HG03103 (cell line): ENCODE measurements at regions not wholly inside any gene's neighbourhood (a gene's known extent, or its start where the extent isn't known, plus 50 kb on each side); places are given as distances from the start of the nearest gene placed in this dataset.

Experiments used
- ATAC-seq: cut with Tn5 transposase; IDR thresholded peaks from one replicate; pipeline ENCODE4 v1.9.1; 2021; ENCODE audit warnings: low read depth; ENCODE audit not compliant: unreplicated experiment

DNA sequence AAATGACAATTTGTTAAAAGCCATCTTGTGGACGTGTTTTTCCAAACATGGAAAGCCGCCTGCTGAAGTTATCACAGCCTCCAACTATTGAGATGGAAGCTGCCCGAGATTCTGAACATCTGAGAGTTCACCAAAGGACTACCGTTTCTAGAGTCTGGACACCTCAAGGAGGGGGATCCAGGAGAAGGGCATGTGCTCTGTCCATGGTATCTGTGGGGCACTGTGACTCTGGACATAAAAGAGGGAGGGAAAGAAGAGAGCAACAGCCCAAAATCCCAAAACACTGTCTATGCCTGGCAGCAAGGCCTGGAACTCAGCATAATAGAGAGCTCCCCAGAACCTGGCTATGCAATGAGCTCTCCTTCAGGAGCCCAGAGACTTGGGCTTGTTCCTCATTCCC is 319.9 kb downstream of the EN1 start:
- no peak for ATAC-seq

GRCh38 chr2:118525346-118525745 is 322.1 kb downstream of the EN1 start:
- no peak for ATAC-seq

DNA sequence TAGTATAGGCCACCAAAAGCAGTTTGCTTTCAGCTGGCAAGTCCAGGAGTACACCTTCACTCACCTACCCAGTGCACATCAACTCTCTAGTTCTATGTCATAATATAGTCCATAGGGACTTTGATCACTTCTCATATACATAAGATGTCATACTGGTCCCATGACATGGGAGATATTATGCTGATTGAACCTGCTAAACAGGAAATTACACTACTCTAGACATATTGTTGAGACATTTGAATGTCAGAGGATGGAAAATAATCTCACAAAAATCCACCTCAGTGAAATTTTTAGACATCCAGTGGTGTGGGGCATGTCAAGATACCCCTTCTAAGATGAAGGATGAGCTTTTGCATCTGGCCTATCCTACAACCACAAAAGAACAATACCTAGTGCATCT is 322.5 kb downstream of the EN1 start:
- no peak for ATAC-seq

- ATAC-seq = no peak
Observed at GRCh38 chr2:118523761-118524160, 323.7 kb downstream of the EN1 start.

DNA sequence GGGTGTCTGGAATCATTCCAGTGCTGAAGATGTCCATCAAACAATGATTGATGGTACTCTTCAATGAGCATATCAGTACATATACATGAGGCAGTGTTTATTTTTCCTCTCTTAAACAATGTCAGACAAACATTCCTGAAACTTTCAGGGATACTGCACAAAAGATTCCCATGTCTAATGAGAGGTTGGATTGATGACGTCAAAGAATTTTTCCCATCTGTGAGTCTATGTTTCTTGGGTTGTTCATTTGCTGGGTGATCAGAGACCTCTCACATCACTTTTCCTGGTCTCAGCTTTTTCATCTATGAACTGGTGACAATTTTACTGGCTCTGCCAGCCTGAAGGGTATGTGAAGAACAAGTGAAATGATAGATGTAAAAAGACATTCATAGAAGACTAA is 325.5 kb downstream of the EN1 start:
- no peak for ATAC-seq

DNA sequence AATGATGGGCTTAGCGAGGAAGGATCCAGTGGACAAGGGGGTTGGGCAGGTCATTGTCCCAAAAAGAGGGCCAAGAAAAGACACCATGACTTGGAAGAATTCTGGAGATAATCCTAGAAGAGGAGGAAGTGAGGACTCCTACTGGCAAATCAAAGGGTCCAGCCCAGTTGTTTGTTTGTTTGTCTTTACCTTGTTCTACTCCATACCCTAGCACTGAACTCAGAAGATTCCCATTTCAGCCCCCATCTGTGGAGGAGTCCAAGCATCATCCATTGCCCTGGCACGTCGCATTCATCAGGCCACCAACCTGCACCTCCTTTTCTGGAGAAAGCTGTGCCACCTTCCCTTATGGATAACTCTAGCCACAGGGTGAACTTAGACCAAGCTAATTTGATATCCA is 326.2 kb downstream of the EN1 start:
- no peak for ATAC-seq

DNA sequence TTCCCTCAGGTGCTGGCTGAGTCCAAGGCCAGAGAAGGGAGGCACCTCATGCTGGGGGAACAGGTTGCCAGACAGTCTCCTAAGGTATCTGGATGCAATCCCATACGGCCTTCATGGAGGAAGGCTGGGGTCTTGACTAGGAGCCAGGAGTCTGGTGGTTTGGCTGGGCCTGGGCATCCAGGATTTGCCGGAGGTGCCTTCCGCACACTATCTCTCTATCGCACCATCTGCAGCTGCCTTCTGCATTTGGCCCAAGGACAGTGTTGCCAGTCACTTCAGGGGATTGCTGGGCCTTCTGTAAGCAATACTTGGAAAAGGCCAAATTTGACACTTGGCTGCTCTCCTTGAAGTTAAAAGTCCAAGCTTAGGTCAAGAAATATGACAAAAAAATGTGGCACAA is 327.2 kb downstream of the EN1 start:
- no peak for ATAC-seq

- ATAC-seq = no peak
Observed at GRCh38 chr2:118519511-118519910, 327.9 kb downstream of the EN1 start.

- ATAC-seq = no peak
Observed at GRCh38 chr2:118510807-118511206, 336.6 kb downstream of the EN1 start.

DNA sequence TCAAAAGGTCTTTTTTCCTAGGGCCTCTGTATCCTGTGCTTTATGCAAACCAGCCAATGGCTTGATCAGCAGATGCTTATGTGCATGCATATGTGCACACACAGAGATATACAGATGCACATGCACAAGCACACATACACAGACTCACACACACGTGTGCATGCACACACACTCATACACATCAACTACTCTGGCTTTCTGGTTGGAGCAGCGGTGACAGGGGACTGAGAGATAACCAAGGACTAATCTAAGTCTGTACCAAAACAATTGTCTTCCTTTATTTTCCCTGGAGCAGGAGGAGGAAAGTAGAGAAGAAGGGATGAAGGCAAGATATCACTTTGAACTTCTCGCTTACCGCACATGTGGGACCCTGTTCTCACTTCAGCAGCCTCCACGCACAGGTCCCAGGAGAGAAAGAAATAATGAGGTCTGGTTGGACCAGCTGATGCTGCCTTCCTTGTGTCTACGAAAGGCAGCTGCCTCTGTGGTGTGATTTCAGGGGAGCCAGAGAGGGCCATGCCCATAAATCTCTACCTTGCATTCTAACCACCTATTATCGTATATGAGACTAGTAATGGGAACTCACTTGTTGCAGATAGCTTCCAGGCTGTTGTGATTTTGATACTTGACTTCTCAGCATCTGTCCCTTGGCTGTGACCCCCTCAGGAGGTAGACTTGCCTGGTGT is 338.0 kb downstream of the EN1 start:
- no peak for ATAC-seq

GRCh38 chr2:118508282-118508681 is 339.2 kb downstream of the EN1 start:
- ATAC-seq = no peak

GRCh38 chr2:118505436-118505835 is 342.0 kb downstream of the EN1 start:
- no peak for ATAC-seq

DNA sequence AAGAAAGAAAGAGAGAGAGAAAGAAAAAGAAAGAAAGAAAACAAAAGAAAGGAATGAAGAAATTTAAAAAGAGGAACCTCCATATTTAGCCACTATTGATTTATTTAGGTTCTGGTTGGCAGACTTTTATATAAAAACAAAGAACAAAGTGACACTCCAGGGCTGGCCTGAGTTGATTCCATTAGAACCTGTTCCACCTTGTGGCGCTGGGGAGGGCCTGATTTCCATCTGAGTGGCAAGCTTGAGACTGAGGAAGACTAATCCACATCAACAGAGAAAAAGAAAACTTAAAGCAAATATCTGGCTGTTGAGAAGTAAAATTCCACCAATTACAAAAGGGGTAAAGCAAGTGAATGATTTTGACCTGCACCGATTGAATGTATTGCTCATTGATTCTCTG is 345.3 kb downstream of the EN1 start:
- no peak for ATAC-seq

DNA sequence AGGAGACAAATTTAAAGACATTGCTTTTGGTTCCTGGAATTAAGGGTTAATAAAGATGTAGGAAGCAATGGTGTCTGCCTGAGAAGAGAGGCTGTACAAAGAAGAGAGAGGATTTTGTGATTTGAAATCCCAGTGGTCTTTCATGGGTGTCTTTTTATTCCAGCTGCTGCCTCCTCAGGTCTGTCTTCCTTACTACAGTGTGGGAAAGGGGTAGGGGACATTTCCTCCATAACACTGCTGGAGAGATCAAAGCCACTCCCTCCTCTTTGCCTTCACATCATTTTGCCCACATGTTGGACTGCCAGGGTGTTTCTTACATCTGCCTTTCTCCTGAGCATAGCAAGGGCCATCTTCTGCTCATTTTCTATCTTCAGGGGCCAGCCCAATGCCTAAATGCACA is 348.5 kb downstream of the EN1 start:
- ATAC-seq = no peak

DNA sequence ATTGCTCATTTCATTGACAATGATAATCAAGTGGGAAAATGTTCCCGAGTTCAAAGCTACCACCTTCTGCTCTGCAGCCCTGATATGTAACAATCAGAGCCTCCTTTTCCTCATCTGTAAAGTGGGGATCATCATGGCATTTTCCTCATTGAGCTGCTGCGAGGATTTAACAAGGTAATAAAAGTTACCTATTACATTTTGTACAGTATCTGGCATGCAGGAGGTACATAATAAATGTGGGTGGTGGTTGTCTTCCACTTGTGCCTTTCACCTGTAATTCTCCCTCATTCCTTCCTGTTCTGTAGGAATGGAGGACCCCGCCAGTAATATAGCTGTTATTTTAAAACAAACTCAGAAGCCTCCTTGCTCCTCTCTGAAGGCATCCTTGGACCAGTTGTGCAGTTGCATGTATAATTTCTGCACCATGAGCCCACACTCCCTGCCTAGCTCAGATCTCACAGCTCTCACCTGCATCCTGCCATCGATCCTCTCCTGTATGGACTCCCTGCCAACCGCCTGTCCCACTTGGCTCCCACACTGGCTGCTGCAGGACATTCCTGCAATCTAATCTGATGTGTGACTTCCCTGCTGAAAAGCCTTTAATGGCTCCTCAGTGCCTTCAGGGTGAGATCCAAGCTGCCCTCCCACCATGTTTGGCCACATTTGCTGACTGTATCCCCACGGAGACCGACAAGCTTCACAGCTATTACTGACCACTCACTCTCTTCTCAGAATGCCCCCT is 350.4 kb downstream of the EN1 start:
- ATAC-seq = no peak

GRCh38 chr2:118496467-118496866 is 351.0 kb downstream of the EN1 start:
- ATAC-seq = no peak

DNA sequence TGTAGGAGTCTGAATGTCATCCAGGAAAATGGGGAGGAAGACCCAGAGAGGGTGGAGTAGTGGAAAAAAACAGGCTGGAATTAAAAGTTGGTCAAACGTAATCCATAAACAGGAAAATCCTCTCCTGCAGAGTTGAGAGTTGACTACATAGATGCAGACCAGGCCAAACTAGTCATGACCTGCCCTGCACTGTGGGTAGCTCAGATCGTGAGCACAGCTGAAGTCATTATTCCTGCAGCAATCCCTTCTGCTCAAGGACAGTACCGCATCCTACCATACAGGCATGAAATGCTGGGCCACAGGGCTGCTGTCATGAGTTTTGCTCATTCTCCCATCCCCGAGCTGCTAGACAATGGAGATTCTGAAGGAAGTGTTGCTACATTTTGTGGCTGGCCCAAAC is 352.2 kb downstream of the EN1 start:
- ATAC-seq = no peak

GRCh38 chr2:118493213-118493612 is 354.2 kb downstream of the EN1 start:
- ATAC-seq = no peak

DNA sequence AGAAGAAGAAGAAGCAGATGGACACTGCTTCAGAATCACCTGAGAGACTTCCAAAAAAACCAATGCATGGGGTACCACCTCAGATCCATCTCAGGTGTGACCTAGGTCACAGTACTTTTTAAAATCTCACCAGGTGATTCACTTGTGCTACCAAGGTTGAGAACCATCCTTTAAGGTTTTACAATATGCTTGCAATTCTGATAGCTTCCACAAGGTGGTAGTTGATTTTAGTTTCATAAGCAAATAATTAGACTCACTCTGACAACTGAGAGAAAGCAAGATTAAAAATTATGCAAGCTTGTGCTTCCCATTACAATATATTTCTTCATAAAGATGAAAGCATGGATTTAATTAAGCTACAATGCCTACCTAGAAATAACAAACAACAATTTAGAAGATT is 355.1 kb downstream of the EN1 start:
- ATAC-seq = no peak

DNA sequence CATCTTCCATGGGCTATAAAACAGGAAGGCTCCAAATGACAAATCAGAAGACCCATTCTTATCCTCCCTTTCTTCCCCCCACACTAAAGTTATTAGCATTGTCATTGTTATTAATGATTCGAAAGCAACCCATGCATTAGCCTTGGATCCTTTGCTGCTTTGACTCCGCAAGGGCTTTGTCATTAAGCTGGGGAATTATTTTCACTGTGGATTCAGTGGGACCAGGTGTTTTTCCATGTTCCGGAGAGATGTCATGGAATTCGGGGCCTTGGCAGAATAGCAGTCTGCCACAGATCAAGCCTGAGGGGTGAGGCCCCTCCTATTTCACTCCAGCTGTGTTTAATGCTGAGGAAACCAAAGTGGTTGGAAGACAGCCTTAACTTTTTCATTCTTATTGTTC is 357.1 kb downstream of the EN1 start:
- ATAC-seq = no peak

- no peak for ATAC-seq
Observed at GRCh38 chr2:118489712-118490299, 357.6 kb downstream of the EN1 start.

- ATAC-seq = no peak
Observed at GRCh38 chr2:118481299-118481698, 366.1 kb downstream of the EN1 start.
